T-helper 1 cell (primary cell): ENCODE measurements at regions not wholly inside any gene's neighbourhood (a gene's known extent, or its start where the extent isn't known, plus 50 kb on each side); places are given as distances from the start of the nearest gene placed in this dataset.

Experiments
- DNase-seq, 5 donors: peaks; one replicate each; pipeline ENCODE4 v3.0.0-alpha.2; 2012 to 2020

DNA sequence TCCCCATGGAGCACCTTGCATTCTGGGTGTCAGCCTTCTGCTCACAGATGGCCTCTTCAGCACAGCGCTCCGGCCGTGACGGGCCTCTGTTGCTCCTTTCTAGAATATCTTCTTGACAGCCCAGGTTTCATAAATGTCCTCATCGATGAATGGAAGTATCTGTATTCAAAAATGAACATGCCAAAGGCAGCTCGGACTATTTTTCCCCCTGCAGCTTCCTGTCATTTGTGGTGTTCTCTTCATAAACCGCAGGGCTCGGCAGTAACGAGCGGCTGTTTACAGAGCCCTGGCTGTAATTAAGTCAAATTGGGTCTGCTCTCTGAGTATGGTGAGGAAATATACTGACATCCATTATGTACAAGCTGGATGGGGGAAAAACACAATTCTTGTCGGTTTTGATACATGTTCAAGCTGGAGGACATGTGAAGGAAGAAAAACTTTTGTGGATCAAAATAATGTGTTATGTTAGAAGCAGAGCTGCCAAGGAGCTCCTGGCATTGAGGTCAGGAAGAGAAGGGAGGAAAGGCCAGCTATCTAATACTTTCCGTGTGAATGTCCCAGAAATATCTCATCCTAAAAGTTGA is 154.1 kb upstream of the CD180 start:
- peak in 1 of 5 donors; percentile 3 for DNase-seq

DNA sequence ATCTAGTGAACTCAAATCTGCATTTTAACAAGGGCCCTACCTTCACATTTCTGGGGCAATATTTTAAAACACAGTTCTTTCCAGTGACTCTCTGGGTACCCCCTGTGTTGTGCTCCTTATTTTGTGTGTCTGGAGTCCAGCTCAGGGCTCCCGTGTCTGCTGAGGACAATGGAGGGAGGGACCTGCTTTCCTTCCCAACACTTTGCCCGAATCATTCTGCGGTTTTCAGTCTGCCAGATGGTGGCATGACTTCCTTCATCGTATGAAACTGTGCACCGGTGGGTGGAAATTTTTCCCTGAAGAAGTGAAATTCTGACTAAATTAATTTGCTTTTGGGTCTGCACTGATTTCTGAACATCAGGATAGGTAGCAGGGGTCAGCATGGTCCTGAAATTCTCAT is 153.6 kb upstream of the CD180 start:
- DNase-seq = no peak

DNA sequence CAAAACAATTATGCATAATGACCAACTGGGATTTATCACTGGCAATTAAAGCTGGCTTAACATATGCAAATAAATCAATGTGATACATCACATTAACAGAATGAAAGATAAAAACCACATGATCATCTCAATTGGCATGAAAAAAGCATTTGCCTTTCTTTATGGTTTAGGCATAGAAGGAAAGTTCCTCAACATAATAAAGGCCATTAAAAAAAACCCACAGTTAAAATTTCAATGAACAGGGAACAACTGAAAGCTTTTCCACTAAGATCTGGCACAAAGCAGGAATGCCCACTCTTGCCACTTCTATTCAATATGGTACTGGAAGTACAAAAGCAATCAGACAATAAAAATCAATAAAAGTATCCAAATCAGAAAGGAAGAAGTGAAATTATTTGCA is 151.2 kb upstream of the CD180 start:
- no peak for DNase-seq

DNA sequence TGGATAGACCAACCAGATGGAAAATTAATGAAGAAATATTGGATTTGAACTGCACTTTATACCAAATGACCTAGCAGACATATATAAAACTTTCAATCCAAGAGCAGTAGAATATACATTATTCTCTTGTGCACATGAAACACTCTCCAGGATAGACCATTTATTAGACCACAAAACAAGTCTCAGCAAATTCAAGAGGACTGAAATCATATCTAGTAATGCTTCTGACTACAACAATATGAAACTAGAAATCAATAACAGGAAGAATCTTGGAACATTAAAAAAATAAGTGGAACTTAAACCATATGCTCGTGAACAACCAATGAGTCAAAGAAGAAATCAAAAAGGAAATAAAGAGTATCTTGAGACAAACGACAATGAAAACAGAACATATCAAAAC is 150.0 kb upstream of the CD180 start:
- no peak for DNase-seq

DNA sequence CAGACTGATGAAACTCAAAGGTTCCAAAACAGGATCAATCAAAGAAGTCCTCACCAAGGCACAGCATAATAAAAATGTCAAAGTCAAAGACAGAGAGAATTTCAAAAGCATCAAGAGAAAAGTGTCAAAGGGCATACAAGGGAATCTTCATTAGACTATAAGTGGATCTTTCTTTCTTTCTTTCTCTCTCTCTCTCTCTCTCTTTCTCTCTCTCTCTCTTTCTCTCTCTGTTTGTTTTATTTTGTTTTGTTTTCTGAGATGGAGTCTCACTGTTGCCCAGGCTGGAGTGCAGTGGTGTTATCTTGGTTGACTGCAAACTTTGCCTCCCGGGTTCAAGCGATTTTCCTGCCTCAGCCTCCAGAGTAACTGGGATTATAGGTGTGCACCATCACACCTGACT is 148.3 kb upstream of the CD180 start:
- no peak for DNase-seq

DNA sequence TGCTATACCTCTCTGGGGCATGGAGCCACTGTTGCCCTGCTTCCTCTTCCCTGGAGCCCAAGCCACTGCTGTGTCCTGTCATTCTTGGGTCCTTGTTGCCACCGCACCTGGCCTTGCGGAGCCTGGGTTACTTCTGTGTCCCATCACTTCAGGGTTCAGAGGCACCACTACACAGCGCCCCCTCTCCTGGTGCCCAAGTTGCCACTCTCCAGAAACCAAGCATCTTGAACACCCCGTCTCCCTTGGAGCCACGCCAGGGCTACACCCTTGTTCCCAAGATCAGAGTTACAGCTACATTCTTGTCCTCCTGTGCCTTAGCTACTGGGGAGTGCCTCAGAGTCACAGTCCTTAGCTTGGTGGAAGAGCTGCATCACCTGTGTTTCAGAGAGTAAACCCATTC is 147.2 kb upstream of the CD180 start:
- no peak for DNase-seq

DNA sequence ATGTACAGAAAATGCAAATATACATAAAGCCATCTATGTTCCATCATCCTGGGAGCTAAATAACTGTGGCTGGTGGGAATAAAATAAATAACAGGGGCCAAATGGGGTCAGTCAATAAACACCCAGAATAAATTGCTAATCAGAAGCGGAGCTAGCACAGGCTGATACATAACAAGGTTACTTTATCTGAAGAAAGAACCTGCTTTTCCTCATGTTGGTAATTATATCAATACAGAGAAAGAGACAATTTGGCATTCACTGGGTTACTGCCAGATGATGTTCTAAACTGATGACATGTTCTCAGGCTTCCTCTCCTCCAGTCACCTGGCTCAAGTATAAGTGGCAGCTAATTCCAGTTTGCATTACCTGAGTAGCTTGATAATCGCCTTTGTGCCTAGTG is 144.9 kb upstream of the CD180 start:
- no peak for DNase-seq

DNA sequence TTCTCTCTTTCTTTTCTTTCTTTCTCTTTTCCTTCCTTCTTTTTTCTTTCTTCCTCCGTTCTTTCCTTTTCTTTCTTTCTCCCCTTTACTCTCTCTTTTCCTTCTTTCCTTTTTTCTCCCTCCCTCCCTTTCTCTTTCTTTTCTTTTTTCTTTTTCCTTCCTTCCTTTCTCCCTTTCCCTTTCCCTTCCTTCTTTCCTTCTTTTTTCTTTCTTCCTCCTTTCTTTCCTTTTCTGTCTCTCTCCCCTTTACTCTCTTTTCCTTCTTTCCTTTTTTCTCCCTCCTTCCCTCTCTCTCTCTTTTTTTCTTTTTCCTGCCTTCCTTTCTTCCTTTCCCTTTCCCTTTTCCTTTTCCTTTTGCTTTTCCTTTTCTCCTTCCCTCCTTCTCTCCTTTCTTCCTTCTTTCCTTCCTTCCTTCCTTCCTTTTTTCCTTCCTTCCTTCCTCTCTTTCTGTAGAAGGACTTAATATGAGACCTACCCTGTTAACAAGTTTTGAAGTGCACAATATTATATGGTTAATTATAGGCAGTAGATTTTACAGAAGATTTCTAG is 142.7 kb upstream of the CD180 start:
- DNase-seq = no peak

DNA sequence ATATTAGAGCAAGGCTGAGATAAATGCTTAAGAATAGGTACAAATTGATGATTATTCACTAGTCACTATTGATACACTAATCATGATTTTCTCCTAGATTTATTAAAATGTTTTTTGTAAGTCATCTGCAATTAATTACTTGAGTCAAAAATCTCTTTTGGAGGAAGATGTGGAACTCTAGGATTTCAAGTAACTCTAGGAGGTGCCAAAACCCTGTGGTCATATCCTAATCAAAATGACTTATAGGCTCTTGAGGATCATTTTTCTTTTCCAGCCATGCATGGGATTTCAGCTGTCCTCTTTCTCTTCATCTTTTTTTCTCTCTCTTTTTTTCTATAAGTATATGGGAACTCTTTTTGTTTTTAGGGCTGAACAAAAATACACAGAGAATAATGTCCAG is 141.8 kb upstream of the CD180 start:
- no peak for DNase-seq

DNA sequence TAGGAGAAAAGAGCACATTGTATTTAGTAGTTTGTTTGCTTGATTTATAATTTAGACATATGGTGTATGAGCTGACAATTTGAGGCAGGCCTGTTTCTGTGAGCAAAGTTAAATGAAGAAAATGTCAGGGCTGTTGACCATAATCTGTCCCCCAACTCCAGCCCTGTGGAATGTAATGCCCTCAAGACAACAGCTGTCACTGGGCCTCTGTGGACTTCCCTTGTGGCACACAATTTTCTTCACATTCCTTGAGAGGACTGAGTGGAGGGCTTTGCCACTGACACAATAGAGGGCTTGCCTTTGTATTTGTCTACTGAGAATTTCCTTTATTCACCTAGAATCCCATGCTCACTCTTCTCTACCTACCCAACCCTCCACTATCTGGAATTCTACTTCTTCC is 141.2 kb upstream of the CD180 start:
- DNase-seq = no peak

DNA sequence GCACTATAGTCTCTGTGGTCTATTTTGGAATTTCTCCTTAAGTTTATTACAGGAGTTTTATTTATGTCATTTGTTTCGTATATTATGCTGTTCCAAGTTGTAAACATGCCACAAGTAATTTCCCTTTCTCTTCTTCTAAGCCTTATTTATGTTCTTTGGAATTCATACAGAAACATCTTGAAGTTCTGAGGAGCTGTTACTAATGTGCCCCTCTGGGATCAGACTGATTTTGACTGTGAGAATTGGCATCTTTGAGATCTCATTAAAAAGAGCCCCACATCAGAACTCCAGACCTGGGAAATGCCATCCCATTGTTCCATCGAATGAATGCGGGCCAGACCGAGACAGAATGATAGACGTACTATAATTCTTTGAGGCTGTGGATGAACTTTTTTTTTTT is 138.8 kb upstream of the CD180 start:
- DNase-seq = no peak

DNA sequence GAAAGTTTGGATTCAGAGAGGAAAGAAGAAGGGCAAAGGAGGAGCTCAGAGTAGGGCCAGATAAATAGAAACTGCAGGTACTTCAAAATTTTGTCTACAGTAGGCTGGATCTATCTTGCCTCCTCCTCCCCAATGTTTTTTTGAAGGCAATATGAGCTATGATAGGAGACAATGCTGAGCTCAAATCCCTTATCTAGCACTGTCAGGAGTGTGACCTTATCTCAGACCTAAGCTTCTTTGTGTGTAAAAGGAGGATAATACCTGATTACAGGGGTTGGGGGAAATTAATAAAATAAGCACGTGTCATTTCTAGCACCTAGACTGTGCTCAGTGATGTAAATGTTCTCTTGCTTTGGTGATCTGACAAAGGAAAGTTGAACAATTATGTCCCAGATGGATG is 137.8 kb upstream of the CD180 start:
- DNase-seq = no peak

DNA sequence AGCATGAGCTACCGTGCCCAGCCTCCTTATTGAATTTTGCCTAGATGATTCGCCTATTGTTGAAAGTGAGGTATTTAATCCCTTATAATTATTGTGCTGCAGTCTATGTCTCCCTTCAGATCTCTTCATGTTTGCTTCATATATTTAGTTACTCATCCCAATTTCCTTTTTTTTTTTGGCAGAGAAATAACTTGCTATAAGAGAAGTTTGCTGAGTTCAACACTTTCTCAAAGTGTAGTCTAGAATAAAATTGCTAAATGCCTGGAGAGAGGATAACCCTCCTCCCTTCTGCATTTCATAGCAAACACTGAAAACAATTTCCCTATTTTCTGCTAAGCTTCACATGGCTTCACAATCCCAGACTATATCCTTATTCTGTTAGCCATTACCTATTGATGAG is 136.6 kb upstream of the CD180 start:
- DNase-seq = no peak

DNA sequence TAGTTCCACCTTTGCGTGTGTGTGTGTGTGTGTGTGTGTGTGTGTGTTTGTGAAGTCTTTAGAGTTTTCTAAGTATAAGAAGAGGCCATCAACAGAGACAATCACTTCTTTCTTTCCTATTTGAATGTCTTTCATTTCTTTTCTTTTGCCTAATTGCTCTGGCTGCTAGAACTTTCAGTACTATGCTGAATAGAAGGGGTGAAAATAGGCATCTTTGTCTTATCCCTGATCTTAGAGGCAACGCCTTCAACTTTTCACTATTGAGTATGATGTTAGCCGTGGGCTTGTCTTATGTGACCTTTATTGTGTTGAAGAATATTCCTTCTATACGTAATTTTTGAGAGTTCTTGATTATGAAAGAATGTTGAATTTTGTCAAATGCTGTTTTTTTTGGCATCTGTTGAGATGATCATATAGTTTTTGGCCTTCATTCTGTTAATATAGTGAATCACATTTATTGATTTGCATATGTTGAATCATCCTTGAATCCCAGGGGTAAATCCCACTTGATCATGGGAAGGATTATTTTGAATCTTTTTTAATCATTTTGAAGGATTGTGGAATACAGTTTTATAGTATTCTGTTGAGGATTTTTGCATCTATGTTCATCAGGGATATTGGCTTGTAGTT is 134.8 kb upstream of the CD180 start:
- DNase-seq = no peak

DNA sequence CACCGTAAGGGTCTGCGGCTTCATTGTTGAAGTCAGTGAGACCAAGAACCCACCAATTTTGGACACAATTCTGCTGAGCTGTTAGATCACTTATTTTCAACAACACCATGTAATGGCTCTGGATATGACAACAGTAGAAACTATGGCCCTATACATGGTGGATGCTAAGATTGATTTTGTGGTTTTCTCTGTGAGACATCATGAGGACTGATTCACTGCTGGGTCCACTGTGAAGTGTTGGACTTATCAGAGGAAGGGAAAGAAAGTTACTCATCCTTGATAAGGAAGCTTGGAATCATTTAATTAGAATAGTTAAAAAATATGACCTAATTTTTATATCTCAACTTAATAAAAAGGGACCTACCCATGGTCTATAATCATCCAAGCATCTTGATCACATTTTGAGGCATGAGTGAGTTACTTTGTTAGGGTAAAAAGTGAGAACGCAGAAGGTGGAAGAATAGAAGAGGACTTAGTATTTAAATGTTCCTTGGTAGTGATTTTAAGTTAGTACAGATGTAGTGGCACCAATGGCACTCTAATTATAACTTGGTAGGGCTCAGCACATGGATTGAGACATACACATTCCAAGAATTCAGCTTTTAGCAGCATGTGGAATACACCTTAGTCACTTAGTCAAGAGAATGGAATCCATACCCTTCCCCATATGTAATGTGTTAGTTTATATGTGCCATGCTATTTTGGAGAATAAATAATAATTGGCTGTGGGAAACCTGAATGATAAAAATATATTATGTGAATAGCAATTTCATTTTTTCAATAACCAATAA is 123.5 kb upstream of the CD180 start:
- no peak for DNase-seq

DNA sequence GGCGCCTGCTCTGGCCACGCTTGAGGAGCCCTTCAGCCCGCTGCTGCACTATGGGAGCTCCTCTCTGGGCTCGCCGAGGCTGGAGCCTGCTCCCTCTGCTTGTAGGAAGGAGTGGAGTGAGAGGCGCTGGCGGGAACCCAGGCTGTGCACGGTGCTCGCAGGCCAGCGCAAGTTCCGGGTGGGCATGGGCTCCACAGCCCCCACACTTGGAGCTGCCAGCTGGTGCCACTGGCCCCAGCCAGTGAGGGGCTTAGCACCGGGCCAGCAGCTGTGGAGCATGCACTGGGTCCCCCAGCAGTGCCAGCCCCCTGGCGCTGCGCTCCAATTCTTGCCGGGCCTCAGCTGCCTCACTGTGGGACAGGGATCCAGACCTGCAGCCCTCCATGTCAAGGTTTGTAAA is 122.1 kb upstream of the CD180 start:
- DNase-seq = no peak

DNA sequence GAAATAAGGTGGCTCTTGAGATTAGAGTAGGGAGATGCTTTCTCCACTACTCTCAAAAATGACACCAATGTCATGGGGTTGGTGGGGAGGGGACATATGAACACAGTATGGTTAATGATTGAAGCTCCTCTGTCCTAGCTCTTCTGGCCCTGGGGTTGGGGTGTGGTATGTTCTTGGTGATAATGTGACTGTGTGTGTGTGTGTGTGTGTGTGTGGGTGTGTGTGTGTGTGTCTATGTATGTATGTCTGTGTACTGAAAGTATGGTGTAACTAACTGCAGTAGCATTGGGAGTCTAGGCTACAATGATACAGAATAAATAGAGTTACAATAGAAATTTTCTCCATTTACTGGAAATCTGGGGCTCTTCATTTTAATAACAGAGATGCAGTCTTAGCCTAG is 121.0 kb upstream of the CD180 start:
- no peak for DNase-seq

DNA sequence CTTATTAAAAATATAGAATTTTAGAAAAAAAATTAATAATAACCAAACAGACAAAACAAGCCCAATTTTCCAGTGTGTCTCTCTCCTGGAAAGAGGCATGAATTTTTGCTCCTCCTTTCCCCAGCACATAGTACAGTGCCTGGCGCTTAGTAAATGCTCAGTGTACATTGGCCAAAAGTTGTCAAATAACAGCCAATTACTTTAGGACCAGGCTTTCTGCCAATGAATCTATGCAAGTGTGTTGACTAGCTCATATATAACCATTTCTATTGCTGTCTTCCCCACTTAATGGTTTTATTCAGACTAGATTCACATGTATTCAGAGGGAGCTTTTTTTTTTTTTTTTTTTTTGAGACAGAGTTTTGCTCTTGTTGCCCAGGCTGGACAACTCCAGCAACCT is 120.1 kb upstream of the CD180 start:
- DNase-seq = no peak

DNA sequence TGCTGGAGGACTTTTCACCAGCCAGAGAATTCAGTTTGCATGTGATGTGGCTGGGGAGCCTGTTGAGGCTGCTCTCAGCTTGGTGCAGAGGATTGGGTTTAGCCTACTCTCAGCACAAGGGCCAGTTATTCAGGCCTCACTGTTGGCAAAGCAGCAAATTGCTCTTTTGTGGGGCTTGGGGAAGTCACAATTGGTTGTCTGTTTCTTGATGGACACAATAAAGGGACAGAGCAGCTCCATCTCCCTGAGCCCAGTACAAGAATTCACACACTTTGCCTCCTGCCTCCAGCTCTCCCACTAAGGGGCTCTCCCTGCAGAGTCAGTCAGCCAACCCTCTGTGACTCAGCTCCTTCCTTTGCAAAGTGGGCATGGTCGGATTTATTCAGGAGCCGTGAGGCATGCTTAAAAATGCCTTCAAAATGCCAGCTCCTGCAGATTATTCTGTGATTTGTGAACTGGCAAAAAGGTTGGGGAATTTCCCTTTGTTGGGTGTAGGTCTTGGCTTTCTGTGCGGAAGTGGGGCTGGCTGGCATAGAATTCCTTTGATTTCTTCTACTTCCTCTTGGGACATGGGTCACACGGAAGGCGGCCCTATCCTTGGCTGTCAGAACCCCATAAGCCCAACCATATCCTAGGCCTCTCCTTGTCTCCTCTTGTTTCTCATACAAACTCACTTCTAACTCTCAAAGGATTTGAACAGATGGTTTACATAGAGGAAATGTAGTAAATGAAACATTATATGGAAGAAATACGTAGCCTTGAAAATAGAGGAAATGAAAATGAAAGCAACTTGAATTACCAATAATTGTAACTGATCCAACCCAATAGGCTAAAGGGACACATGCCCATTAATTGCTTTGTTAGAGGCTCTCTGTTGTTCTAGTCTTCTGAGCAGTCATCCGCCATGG is 118.7 kb upstream of the CD180 start:
- DNase-seq = no peak

DNA sequence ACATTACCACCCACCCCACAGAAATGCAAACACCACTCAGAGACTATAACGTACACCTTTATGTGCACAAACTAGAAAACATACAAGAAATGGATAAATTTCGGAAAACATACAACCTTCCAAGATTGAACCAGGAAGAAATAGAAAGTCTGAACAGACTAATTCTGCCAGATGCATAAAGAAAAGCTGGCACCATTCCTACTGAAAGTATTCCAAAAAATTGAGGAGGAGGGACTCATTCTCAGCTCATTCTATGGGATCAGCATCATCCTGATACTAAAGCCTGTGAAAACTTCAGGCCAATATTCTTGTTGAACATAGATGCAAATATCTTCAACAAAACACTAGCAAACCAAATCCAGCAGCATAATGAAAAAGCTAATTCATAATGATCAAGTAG is 115.1 kb upstream of the CD180 start:
- no peak for DNase-seq

DNA sequence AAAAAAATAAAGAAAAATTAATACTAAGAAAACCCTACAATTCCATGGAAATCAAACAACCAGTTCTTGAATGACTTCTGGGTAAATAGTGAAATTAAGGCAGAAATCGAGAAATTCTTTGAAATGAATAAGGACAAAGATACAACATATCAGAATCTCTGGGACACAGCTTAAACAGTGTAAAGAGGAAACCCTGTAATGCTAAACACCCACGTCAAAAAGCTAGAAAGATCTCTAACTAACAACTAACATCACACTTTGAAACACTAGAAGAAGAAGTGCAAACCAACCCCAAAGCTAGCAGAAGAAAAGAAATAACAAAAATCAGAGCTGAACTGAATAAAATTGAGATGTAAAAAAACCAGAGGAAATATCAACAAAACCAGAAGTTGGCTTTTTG is 114.6 kb upstream of the CD180 start:
- no peak for DNase-seq

DNA sequence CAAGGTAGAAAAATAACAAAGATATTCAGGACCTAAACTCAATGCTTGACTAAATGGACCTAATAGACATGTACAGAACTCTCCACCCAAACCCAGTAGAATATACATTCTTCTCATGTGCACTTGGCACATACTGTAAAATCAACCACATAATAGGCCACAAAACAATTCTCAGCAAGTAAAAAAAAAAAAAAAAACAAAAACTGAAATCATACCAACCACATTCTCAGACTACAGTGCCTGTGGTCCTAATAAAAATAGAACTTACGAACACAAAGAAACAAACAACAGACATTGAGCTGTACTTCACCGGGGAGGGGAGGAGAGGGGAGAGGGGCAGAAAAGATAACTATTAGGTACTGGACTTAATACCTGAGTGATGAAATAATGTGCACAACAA is 114.1 kb upstream of the CD180 start:
- no peak for DNase-seq

DNA sequence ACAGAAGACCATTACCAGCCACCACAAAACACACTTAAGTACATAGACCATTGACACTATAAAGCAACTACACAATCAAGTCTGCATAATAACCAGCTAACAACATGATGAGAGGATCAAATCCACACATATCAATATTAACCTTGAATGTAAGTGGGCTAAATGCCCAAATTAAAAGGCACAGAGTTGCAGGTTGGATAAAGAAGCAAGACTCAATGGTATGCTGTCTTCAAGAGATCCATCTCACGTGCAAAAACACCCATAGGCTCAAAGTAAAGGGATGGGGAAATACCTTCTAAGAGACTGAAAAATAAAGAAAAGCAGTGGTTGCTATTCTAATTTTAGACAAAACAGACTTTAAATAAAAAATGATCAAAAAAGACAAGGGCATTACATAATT is 113.6 kb upstream of the CD180 start:
- DNase-seq = no peak
